K562 (cell line): ENCODE measurements at regions not wholly inside any gene's neighbourhood (a gene's known extent, or its start where the extent isn't known, plus 50 kb on each side); places are given as distances from the start of the nearest gene placed in this dataset.
"Not testable (repeated sequence)": the region's sequence is repeated elsewhere in the genome, so short reads cannot be mapped to it uniquely, and the experiment has no call there.

Experiments
- CHD2 ChIP-seq: IDR thresholded peaks from 2 replicates; pipeline ENCODE4 v1.6.1; 2011; ENCODE audit warnings: low read depth, low read length
- CTCF ChIP-seq, 3 experiments: IDR thresholded peaks in 2 of 3; conservative IDR thresholded peaks in 1 of 3; 2 replicates each; pipeline ENCODE4 v1.5.1; 2011 to 2012; ENCODE audit warnings: low read length in 3 of 3, mild to moderate bottlenecking in 3 of 3, control low read depth in 2 of 3, improper control_type of control experiment in 1 of 3, inconsistent platforms in 1 of 3, low read depth in 1 of 3, mixed read lengths in 1 of 3, moderate library complexity in 1 of 3; ENCODE audit not compliant: insufficient read depth in 2 of 3

- TF ChIP-seq CTCF (IDR thresholded peaks at IDR 0.05 in 2 of 3, conservative IDR thresholded peaks at IDR 0.05 in 1 of 3; ENCODE audit: insufficient read depth in 2 of 3, low read depth in 1 of 3, low read length in 3 of 3); CHD2: not testable (repeated sequence)
These were observed 800.0 kb downstream of the TENT5A start for GRCh38 chr6:80952479-80952878.
